ENCODE measurements at regions not wholly inside any gene's neighbourhood (a gene's known extent, or its start where the extent isn't known, plus 50 kb on each side); places are given as distances from the start of the nearest gene placed in this dataset.

GRCh38 chr1:115538579-115538978, 103.2 kb upstream of the VANGL1 start:
- no peaks in the 10 kb centered on the region for H3K27me3 ChIP-seq (ENCODE audit: control insufficient read depth, insufficient read depth, low read length)
- POLR2A ChIA-PET = no interaction called here
- no peak for DNase-seq (ENCODE audit: low read depth, low spot score)
- H3K4me3 ChIP-seq (ENCODE audit: low read depth, low read length) = no peak overlapping the region
- no peak overlapping the region for H3K27ac ChIP-seq (ENCODE audit: low read depth, low read length)
- TF ChIP-seq, protein P1, sequence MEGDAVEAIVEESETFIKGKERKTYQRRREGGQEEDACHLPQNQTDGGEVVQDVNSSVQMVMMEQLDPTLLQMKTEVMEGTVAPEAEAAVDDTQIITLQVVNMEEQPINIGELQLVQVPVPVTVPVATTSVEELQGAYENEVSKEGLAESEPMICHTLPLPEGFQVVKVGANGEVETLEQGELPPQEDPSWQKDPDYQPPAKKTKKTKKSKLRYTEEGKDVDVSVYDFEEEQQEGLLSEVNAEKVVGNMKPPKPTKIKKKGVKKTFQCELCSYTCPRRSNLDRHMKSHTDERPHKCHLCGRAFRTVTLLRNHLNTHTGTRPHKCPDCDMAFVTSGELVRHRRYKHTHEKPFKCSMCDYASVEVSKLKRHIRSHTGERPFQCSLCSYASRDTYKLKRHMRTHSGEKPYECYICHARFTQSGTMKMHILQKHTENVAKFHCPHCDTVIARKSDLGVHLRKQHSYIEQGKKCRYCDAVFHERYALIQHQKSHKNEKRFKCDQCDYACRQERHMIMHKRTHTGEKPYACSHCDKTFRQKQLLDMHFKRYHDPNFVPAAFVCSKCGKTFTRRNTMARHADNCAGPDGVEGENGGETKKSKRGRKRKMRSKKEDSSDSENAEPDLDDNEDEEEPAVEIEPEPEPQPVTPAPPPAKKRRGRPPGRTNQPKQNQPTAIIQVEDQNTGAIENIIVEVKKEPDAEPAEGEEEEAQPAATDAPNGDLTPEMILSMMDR (IDR thresholded peaks at IDR 0.05; ENCODE audit: low read depth, low read length) = no peak
- CTCF ChIA-PET = no interaction called here
- H3K9me3 ChIP-seq (ENCODE audit: control insufficient read depth, insufficient read depth, low read length) = no peaks in the 10 kb centered on the region

DNA sequence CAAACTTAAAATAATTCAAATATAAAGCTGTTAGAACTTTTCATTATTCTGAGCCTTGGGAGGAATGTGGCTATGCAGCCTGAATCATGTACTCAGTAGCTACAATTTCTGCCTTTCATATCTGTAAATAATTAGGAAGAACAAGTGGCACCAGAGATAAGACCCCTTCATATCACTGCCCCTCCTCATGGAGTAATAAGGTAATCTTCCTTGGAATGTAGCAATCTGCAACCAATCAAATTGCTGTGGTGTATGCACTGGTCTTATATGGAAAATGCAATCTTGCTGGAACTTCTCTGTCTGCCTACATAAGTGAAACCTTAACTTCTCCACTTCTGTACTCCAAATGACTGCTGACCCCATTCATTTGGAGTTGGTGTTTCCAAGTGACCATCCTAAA, 104.4 kb upstream of the VANGL1 start:
- ChIA-PET CTCF (no interaction called here), POLR2A (no interaction called here)
- Histone ChIP-seq H3K9me3 (ENCODE audit: control insufficient read depth, insufficient read depth, low read length) (no peaks in the 10 kb centered on the region), H3K27ac (ENCODE audit: low read depth, low read length) (no peak overlapping the region), H3K4me3 (ENCODE audit: low read depth, low read length) (no peak overlapping the region), H3K27me3 (ENCODE audit: control insufficient read depth, insufficient read depth, low read length) (no peaks in the 10 kb centered on the region)
- DNase-seq (ENCODE audit: low read depth, low spot score) = no peak
- TF ChIP-seq, protein P1 (IDR thresholded peaks at IDR 0.05; ENCODE audit: low read depth, low read length) = no peak

DNA sequence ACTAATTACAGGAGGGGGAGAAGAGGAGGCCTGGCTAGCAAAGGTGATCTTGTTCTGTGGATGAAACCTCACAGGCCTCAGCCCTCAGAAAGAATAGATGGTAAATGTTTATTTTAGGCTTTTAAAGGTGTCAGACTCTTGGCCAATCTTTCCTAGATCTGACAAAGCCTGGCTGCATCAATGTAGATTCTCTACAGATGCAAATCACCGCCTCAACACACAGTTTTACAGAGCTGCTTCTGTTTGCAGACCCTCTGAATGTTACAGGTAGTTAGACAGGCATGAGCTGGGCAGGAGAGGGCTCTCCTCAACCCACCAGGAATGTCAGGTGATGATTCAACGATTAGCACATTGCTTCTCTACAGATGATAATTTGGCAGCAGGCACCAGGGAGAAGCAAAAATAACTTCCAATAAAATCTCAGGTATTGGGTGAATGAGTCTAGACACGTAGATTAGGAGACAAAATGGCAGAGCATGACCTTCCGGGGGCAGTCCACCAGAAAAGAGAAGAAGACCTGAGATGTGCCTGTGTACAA, 105.4 kb upstream of the VANGL1 start:
- TF ChIP-seq, protein P1 (IDR thresholded peaks at IDR 0.05; ENCODE audit: low read depth, low read length) = no peak
- ChIA-PET POLR2A (no interaction called here), CTCF (no interaction called here)
- Histone ChIP-seq H3K4me3 (ENCODE audit: low read depth, low read length) (no peak overlapping the region), H3K27ac (ENCODE audit: low read depth, low read length) (no peak overlapping the region), H3K27me3 (ENCODE audit: control insufficient read depth, insufficient read depth, low read length) (no peaks in the 10 kb centered on the region), H3K9me3 (ENCODE audit: control insufficient read depth, insufficient read depth, low read length) (no peaks in the 10 kb centered on the region)
- DNase-seq (ENCODE audit: low read depth, low spot score) = no peak

DNA sequence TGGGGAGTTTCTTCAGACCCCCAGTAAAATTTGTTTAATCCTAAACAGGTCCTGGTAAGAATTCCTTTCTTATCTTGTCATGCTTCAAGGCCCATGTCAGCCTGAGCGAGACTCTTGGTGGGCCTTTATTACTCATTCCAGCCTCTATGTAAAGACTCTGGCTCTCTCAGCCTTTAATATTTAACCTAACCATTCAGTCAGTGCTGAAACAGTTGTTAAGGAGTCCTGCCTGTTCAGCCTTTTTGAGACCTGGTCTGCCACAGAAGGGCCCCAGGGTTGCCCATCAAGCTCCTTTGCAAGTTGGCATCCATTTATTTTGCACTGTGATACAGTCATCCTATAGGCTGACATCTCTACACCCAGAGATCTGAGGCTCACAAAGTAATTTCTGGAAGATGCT, 107.7 kb upstream of the VANGL1 start:
- TF ChIP-seq, protein P1 (IDR thresholded peaks at IDR 0.05; ENCODE audit: low read depth, low read length) = no peak
- H3K27ac ChIP-seq (ENCODE audit: low read depth, low read length) = no peak overlapping the region
- no peaks in the 10 kb centered on the region for H3K27me3 ChIP-seq (ENCODE audit: control insufficient read depth, insufficient read depth, low read length)
- ChIA-PET POLR2A (no interaction called here), CTCF (no interaction called here)
- no peak overlapping the region for H3K4me3 ChIP-seq (ENCODE audit: low read depth, low read length)
- no peaks in the 10 kb centered on the region for H3K9me3 ChIP-seq (ENCODE audit: control insufficient read depth, insufficient read depth, low read length)
- no peak for DNase-seq (ENCODE audit: low read depth, low spot score)

DNA sequence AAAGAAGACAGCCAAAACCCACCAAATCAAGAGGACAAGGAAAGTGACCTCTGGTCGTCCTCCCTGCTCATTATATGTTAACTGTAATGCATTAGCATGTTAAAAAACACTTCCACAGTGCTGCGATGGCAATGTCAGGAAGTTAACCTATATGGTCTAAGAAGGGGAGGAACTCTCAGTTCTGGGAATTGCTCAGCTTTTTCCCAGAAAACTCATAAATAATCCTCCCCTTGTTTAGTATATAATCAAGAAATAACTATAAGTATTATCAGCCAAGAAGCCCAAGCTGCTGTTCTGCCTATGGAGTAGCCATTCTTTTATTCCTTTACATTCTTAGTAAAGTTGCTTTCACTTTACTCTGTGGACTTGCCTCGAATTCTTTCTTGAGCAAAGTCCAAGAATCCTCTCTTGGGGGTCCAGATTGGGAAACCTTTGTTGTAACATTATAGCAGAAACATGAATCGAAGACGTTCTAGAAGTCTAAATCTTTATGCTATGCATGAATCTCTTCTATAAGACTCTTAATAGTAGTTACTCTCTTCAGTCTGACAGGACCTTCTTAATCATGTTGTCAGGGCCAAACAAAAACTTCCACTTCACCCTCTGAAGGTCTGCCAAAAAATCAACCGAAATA, 110.0 kb upstream of the VANGL1 start:
- Histone ChIP-seq H3K27ac (ENCODE audit: low read depth, low read length) (no peak overlapping the region), H3K4me3 (ENCODE audit: low read depth, low read length) (no peak overlapping the region), H3K27me3 (ENCODE audit: control insufficient read depth, insufficient read depth, low read length) (no peaks in the 10 kb centered on the region), H3K9me3 (ENCODE audit: control insufficient read depth, insufficient read depth, low read length) (no peaks in the 10 kb centered on the region)
- TF ChIP-seq, protein P1 (IDR thresholded peaks at IDR 0.05; ENCODE audit: low read depth, low read length) = no peak
- POLR2A ChIA-PET = no interaction called here
- CTCF ChIA-PET = interaction anchor here (1.8 kb wide), 1 partner anchor 25 kb away, joined by 7 read pairs; no protein-coding TSS in a partner anchor
- no peak for DNase-seq (ENCODE audit: low read depth, low spot score)

All from AG04450 (cell line).